ENCODE measurements at regions not wholly inside any gene's neighbourhood (a gene's known extent, or its start where the extent isn't known, plus 50 kb on each side); places are given as distances from the start of the nearest gene placed in this dataset.

GRCh38 chr5:99083197-99083596 lies 154.4 kb upstream of the CHD1 start:
- TF ChIP-seq BACH2 (CRISPR knock-in tag; IDR thresholded peaks at IDR 0.05; ENCODE audit: borderline replicate concordance), result no peak
- TF ChIP-seq, protein P1, sequence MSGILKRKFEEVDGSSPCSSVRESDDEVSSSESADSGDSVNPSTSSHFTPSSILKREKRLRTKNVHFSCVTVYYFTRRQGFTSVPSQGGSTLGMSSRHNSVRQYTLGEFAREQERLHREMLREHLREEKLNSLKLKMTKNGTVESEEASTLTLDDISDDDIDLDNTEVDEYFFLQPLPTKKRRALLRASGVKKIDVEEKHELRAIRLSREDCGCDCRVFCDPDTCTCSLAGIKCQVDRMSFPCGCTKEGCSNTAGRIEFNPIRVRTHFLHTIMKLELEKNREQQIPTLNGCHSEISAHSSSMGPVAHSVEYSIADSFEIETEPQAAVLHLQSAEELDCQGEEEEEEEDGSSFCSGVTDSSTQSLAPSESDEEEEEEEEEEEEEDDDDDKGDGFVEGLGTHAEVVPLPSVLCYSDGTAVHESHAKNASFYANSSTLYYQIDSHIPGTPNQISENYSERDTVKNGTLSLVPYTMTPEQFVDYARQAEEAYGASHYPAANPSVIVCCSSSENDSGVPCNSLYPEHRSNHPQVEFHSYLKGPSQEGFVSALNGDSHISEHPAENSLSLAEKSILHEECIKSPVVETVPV (CRISPR knock-in tag; IDR thresholded peaks at IDR 0.05), result no peak
- no peak for TF ChIP-seq ZNF8 (CRISPR knock-in tag; IDR thresholded peaks at IDR 0.05)
- TF ChIP-seq TSHZ2 (CRISPR knock-in tag; IDR thresholded peaks at IDR 0.05), result no peak
- no peak for TF ChIP-seq ZC3H10 (CRISPR knock-in tag; IDR thresholded peaks at IDR 0.05)
- TF ChIP-seq, protein P2, sequence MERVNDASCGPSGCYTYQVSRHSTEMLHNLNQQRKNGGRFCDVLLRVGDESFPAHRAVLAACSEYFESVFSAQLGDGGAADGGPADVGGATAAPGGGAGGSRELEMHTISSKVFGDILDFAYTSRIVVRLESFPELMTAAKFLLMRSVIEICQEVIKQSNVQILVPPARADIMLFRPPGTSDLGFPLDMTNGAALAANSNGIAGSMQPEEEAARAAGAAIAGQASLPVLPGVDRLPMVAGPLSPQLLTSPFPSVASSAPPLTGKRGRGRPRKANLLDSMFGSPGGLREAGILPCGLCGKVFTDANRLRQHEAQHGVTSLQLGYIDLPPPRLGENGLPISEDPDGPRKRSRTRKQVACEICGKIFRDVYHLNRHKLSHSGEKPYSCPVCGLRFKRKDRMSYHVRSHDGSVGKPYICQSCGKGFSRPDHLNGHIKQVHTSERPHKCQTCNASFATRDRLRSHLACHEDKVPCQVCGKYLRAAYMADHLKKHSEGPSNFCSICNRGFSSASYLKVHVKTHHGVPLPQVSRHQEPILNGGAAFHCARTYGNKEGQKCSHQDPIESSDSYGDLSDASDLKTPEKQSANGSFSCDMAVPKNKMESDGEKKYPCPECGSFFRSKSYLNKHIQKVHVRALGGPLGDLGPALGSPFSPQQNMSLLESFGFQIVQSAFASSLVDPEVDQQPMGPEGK (CRISPR knock-in tag; IDR thresholded peaks at IDR 0.05; ENCODE audit: borderline replicate concordance), result no peak
- no peak for TF ChIP-seq POU6F1 (CRISPR knock-in tag; IDR thresholded peaks at IDR 0.05; ENCODE audit: borderline replicate concordance, low read depth)

All from SK-N-SH treated with all-trans-retinoic acid at 6 μM for 48 hours (cell line).